WTC11 (cell line): ENCODE measurements at regions not wholly inside any gene's neighbourhood (a gene's known extent, or its start where the extent isn't known, plus 50 kb on each side); places are given as distances from the start of the nearest gene placed in this dataset.

ENCODE experiments used
- ATAC-seq: fragments of 200-7000 bp; cut with Tn5 transposase; 2 replicates; pipeline ENCODE4 v1.10.0; 2021; ENCODE audit warnings: mild to moderate bottlenecking, moderate library complexity
- CTCF ChIA-PET: fragments of 300-600 bp; sonication (Branson Sonifier 250); formaldehyde crosslinking; loops from one replicate; lab custom pipeline; 2021; ENCODE audit warnings: antibody characterized with exemption; lab: Charles Lee
- POLR2A ChIA-PET: fragments of 350-600 bp; sonication (Branson Sonifier 250); formaldehyde crosslinking; loops from one replicate; lab custom pipeline; 2021; ENCODE audit warnings: antibody characterized with exemption; lab: Charles Lee
- DNase-seq: peaks from one replicate; pipeline ENCODE4 v3.0.0; 2021; ENCODE audit warnings: low spot score
- H3K27ac Mint-ChIP-seq: 2 replicates; pipeline ENCODE4 v1.8.0; 2021; ENCODE audit warnings: mixed read lengths
- H3K27me3 Mint-ChIP-seq: 2 replicates; pipeline ENCODE4 v1.8.0; 2021; ENCODE audit warnings: low read depth, mild to moderate bottlenecking, moderate library complexity, mixed read lengths
- H3K36me3 Mint-ChIP-seq: 2 replicates; pipeline ENCODE4 v1.8.0; 2021; ENCODE audit warnings: mixed read lengths
- H3K4me1 Mint-ChIP-seq: 2 replicates; pipeline ENCODE4 v1.8.0; 2022; ENCODE audit warnings: mixed read lengths
- H3K4me3 Mint-ChIP-seq: 2 replicates; pipeline ENCODE4 v1.8.0; 2021; ENCODE audit warnings: mild to moderate bottlenecking, moderate library complexity, mixed read lengths
- H3K9me3 Mint-ChIP-seq: 2 replicates; pipeline ENCODE4 v1.8.0; 2021; ENCODE audit warnings: mixed read lengths
- AFF4 ChIP-seq: sonication (generic); formaldehyde crosslinking; IDR thresholded peaks from 2 replicates; pipeline ENCODE4 v1.8.1; 2023; ENCODE audit warnings: mild to moderate bottlenecking, missing genetic modification reagents, borderline replicate concordance
- CDX4 ChIP-seq: fragments of 250-450 bp; sonication (Bioruptor Pico); IDR thresholded peaks from 2 replicates; pipeline ENCODE4 v1.9.0; 2021; ENCODE audit warnings: moderate library complexity, mild to moderate bottlenecking, inconsistent platforms, borderline replicate concordance
- HMGA2 ChIP-seq: fragments of 250-450 bp; sonication (Bioruptor Pico); IDR thresholded peaks from 2 replicates; pipeline ENCODE4 v1.4.0; 2021; ENCODE audit warnings: mild to moderate bottlenecking, moderate library complexity
- MXD4 ChIP-seq: fragments of 250-450 bp; sonication (Bioruptor Pico); IDR thresholded peaks from 2 replicates; pipeline ENCODE4 v1.8.0; 2021; ENCODE audit warnings: mild to moderate bottlenecking, moderate library complexity, borderline replicate concordance
- USF1 ChIP-seq: sonication (generic); formaldehyde crosslinking; IDR thresholded peaks from 2 replicates; pipeline ENCODE4 v1.8.0; 2022; ENCODE audit warnings: mild to moderate bottlenecking, missing genetic modification reagents
- USF2 ChIP-seq: sonication (generic); formaldehyde crosslinking; IDR thresholded peaks from 2 replicates; pipeline ENCODE4 v1.8.1; 2023; ENCODE audit warnings: mild to moderate bottlenecking, missing genetic modification reagents, moderate library complexity
- ZBTB21 ChIP-seq: sonication (generic); formaldehyde crosslinking; IDR thresholded peaks from 2 replicates; pipeline ENCODE4 v1.8.1; 2023; ENCODE audit warnings: mild to moderate bottlenecking, missing genetic modification reagents, borderline replicate concordance
- ZMAT4 ChIP-seq: fragments of 250-450 bp; sonication (Bioruptor Pico); IDR thresholded peaks from 2 replicates; pipeline ENCODE4 v1.9.0; 2021; ENCODE audit warnings: mild to moderate bottlenecking
- ZNF425 ChIP-seq: fragments of 250-450 bp; sonication (Bioruptor Pico); conservative IDR thresholded peaks from 2 replicates; pipeline ENCODE4 v1.9.0; 2021; ENCODE audit warnings: mild to moderate bottlenecking
- ZSCAN18 ChIP-seq: fragments of 250-450 bp; sonication (Bioruptor Pico); IDR thresholded peaks from 2 replicates; pipeline ENCODE4 v2.1.2; 2022; ENCODE audit warnings: mild to moderate bottlenecking, moderate library complexity
- TF ChIP-seq, protein P1 (sequence below): sonication (generic); formaldehyde crosslinking; IDR thresholded peaks from 2 replicates; pipeline ENCODE4 v1.8.1; 2022; ENCODE audit warnings: mild to moderate bottlenecking, missing genetic modification reagents, moderate library complexity, borderline replicate concordance
- TF ChIP-seq, protein P2 (sequence below): sonication (generic); formaldehyde crosslinking; IDR thresholded peaks from 2 replicates; pipeline ENCODE4 v1.8.1; 2022; ENCODE audit warnings: missing genetic modification reagents, borderline replicate concordance
- TF ChIP-seq, protein P3 (sequence below): fragments of 250-450 bp; sonication (Bioruptor Pico); IDR thresholded peaks from 2 replicates; pipeline ENCODE4 v1.9.0; 2021; ENCODE audit warnings: mild to moderate bottlenecking, borderline replicate concordance

- Mint-ChIP-seq H3K27ac (no peak overlapping the region), H3K4me3 (no peak overlapping the region), H3K27me3 (no peaks in the 10 kb centered on the region), H3K9me3 (no peaks in the 10 kb centered on the region), H3K4me1 (peaks cover 6% of the 10 kb centered on the region; the same call in 1 of the 2 replicates), H3K36me3 (no peaks in the 10 kb centered on the region)
- DNase-seq = no peak
- ChIA-PET POLR2A (no interaction called here), CTCF (no interaction called here)
- no peak for ATAC-seq
- TF ChIP-seq CDX4 (CRISPR knock-in tag) (no peak), ZSCAN18 (CRISPR knock-in tag) (no peak), HMGA2 (CRISPR knock-in tag) (no peak), ZNF425 (CRISPR knock-in tag) (no peak)
- TF ChIP-seq, protein P1, sequence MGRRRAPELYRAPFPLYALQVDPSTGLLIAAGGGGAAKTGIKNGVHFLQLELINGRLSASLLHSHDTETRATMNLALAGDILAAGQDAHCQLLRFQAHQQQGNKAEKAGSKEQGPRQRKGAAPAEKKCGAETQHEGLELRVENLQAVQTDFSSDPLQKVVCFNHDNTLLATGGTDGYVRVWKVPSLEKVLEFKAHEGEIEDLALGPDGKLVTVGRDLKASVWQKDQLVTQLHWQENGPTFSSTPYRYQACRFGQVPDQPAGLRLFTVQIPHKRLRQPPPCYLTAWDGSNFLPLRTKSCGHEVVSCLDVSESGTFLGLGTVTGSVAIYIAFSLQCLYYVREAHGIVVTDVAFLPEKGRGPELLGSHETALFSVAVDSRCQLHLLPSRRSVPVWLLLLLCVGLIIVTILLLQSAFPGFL = no peak
- TF ChIP-seq, protein P2, sequence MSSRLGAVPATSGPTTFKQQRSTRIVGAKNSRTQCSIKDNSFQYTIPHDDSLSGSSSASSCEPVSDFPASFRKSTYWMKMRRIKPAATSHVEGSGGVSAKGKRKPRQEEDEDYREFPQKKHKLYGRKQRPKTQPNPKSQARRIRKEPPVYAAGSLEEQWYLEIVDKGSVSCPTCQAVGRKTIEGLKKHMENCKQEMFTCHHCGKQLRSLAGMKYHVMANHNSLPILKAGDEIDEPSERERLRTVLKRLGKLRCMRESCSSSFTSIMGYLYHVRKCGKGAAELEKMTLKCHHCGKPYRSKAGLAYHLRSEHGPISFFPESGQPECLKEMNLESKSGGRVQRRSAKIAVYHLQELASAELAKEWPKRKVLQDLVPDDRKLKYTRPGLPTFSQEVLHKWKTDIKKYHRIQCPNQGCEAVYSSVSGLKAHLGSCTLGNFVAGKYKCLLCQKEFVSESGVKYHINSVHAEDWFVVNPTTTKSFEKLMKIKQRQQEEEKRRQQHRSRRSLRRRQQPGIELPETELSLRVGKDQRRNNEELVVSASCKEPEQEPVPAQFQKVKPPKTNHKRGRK (CRISPR knock-in tag) = 0 out of 2 replicates have a peak, but pooled peaks have one; percentile 27
Observed at GRCh38 chr10:3651969-3652653, 132.9 kb downstream of the KLF6 start.

GRCh38 chr10:3648576-3648975 is 136.4 kb downstream of the KLF6 start:
- no peak for DNase-seq
- no peak for ATAC-seq
- Mint-ChIP-seq H3K9me3 (no peaks in the 10 kb centered on the region), H3K4me1 (peaks cover 6% of the 10 kb centered on the region; the same call in 1 of the 2 replicates), H3K27me3 (no peaks in the 10 kb centered on the region), H3K4me3 (no peak overlapping the region), H3K27ac (no peak overlapping the region; the same call in 1 of the 2 replicates), H3K36me3 (no peaks in the 10 kb centered on the region)
- POLR2A ChIA-PET = no interaction called here
- CTCF ChIA-PET = no interaction called here
- TF ChIP-seq MXD4 (CRISPR knock-in tag) = no peak
- TF ChIP-seq USF2 (CRISPR knock-in tag) = no peak
- TF ChIP-seq USF1 = no peak
- TF ChIP-seq, protein P3, sequence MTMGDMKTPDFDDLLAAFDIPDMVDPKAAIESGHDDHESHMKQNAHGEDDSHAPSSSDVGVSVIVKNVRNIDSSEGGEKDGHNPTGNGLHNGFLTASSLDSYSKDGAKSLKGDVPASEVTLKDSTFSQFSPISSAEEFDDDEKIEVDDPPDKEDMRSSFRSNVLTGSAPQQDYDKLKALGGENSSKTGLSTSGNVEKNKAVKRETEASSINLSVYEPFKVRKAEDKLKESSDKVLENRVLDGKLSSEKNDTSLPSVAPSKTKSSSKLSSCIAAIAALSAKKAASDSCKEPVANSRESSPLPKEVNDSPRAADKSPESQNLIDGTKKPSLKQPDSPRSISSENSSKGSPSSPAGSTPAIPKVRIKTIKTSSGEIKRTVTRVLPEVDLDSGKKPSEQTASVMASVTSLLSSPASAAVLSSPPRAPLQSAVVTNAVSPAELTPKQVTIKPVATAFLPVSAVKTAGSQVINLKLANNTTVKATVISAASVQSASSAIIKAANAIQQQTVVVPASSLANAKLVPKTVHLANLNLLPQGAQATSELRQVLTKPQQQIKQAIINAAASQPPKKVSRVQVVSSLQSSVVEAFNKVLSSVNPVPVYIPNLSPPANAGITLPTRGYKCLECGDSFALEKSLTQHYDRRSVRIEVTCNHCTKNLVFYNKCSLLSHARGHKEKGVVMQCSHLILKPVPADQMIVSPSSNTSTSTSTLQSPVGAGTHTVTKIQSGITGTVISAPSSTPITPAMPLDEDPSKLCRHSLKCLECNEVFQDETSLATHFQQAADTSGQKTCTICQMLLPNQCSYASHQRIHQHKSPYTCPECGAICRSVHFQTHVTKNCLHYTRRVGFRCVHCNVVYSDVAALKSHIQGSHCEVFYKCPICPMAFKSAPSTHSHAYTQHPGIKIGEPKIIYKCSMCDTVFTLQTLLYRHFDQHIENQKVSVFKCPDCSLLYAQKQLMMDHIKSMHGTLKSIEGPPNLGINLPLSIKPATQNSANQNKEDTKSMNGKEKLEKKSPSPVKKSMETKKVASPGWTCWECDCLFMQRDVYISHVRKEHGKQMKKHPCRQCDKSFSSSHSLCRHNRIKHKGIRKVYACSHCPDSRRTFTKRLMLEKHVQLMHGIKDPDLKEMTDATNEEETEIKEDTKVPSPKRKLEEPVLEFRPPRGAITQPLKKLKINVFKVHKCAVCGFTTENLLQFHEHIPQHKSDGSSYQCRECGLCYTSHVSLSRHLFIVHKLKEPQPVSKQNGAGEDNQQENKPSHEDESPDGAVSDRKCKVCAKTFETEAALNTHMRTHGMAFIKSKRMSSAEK (CRISPR knock-in tag) = no peak
- TF ChIP-seq ZMAT4 = no peak
- no peak for TF ChIP-seq ZBTB21 (CRISPR knock-in tag)
- no peak for TF ChIP-seq AFF4 (CRISPR knock-in tag)
